ENCODE measurements at regions not wholly inside any gene's neighbourhood (a gene's known extent, or its start where the extent isn't known, plus 50 kb on each side); places are given as distances from the start of the nearest gene placed in this dataset.

- ChIA-PET POLR2A (no interaction called here), CTCF (interaction anchor here (1.6 kb wide), 1 partner anchor 26 kb away, joined by 3 read pairs; no protein-coding TSS in a partner anchor)
- H3K9me2 ChIP-seq: no peaks in the 10 kb centered on the region
- no peaks in the 10 kb centered on the region for H4K20me1 ChIP-seq (ENCODE audit: insufficient read depth)
- H3K9ac ChIP-seq: no peak overlapping the region
- peaks cover 26% of the 10 kb centered on the region for H3F3A ChIP-seq (replicated peaks; ENCODE audit: insufficient read depth)
- H3K4me3 ChIP-seq (ENCODE audit: low read depth in 2 of 2, low read length in 1 of 2): no peak overlapping the region
- H2AFZ ChIP-seq (ENCODE audit: low read depth): no peak overlapping the region
- H3K79me2 ChIP-seq (ENCODE audit: insufficient read depth): no peaks in the 10 kb centered on the region
- peaks cover 0 to 8% of the 10 kb centered on the region in 2 experiments; a peak in 2 of 4 replicates for H3K4me1 ChIP-seq (ENCODE audit: control insufficient read depth in 1 of 2, insufficient read depth in 2 of 2, low read depth in 1 of 2, low read length in 1 of 2)
- 2% methylated on average over 2 of the region's 2 CpGs for WGBS (ENCODE audit: low lambda C conversion rate)
- H3K27ac ChIP-seq (ENCODE audit: low read depth in 2 of 2, low read length in 1 of 2): no peak overlapping the region
- no peaks in the 10 kb centered on the region for H3K27me3 ChIP-seq (ENCODE audit: insufficient read depth)
- H3K9me3 ChIP-seq: no peaks in the 10 kb centered on the region
- no peak for DNase-seq
- TF ChIP-seq, protein P1, sequence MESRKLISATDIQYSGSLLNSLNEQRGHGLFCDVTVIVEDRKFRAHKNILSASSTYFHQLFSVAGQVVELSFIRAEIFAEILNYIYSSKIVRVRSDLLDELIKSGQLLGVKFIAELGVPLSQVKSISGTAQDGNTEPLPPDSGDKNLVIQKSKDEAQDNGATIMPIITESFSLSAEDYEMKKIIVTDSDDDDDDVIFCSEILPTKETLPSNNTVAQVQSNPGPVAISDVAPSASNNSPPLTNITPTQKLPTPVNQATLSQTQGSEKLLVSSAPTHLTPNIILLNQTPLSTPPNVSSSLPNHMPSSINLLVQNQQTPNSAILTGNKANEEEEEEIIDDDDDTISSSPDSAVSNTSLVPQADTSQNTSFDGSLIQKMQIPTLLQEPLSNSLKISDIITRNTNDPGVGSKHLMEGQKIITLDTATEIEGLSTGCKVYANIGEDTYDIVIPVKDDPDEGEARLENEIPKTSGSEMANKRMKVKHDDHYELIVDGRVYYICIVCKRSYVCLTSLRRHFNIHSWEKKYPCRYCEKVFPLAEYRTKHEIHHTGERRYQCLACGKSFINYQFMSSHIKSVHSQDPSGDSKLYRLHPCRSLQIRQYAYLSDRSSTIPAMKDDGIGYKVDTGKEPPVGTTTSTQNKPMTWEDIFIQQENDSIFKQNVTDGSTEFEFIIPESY (IDR thresholded peaks at IDR 0.05; ENCODE audit: borderline replicate concordance, low read depth): no peak
- TF ChIP-seq ELF1 (IDR thresholded peaks at IDR 0.05) (no peak), EP300 (IDR thresholded peaks at IDR 0.05; ENCODE audit: borderline replicate concordance in 1 of 2, low read depth in 1 of 2, low read length in 1 of 2) (no peak), JUND (IDR thresholded peaks at IDR 0.05) (no peak), YY1 (IDR thresholded peaks at IDR 0.05; ENCODE audit: low read depth) (no peak), RXRA (IDR thresholded peaks at IDR 0.05; ENCODE audit: borderline replicate concordance, low read depth) (no peak), TCF12 (IDR thresholded peaks at IDR 0.05) (no peak), FOXM1 (IDR thresholded peaks at IDR 0.05; ENCODE audit: low read depth) (no peak), USF2 (IDR thresholded peaks at IDR 0.05; ENCODE audit: borderline replicate concordance, low read depth, low read length) (no peak), MEF2A (IDR thresholded peaks at IDR 0.05; ENCODE audit: borderline replicate concordance, low read depth) (no peak), USF1 (IDR thresholded peaks at IDR 0.05; ENCODE audit: borderline replicate concordance, low read depth) (no peak), TEAD4 (IDR thresholded peaks at IDR 0.05; ENCODE audit: borderline replicate concordance, insufficient read depth) (no peak)
- TF ChIP-seq, protein P2, sequence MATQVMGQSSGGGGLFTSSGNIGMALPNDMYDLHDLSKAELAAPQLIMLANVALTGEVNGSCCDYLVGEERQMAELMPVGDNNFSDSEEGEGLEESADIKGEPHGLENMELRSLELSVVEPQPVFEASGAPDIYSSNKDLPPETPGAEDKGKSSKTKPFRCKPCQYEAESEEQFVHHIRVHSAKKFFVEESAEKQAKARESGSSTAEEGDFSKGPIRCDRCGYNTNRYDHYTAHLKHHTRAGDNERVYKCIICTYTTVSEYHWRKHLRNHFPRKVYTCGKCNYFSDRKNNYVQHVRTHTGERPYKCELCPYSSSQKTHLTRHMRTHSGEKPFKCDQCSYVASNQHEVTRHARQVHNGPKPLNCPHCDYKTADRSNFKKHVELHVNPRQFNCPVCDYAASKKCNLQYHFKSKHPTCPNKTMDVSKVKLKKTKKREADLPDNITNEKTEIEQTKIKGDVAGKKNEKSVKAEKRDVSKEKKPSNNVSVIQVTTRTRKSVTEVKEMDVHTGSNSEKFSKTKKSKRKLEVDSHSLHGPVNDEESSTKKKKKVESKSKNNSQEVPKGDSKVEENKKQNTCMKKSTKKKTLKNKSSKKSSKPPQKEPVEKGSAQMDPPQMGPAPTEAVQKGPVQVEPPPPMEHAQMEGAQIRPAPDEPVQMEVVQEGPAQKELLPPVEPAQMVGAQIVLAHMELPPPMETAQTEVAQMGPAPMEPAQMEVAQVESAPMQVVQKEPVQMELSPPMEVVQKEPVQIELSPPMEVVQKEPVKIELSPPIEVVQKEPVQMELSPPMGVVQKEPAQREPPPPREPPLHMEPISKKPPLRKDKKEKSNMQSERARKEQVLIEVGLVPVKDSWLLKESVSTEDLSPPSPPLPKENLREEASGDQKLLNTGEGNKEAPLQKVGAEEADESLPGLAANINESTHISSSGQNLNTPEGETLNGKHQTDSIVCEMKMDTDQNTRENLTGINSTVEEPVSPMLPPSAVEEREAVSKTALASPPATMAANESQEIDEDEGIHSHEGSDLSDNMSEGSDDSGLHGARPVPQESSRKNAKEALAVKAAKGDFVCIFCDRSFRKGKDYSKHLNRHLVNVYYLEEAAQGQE (IDR thresholded peaks at IDR 0.05; ENCODE audit: low read depth, low read length): no peak
- no peaks in the 10 kb centered on the region for H3K36me3 ChIP-seq (replicated peaks in 1 of 2; ENCODE audit: control insufficient read depth in 1 of 2, insufficient read depth in 2 of 2, low read length in 1 of 2)
- no peak overlapping the region for H3K4me2 ChIP-seq
Observed at GRCh38 chr7:113800826-113801225, 118.0 kb downstream of the PPP1R3A start.
